ENCODE measurements at regions not wholly inside any gene's neighbourhood (a gene's known extent, or its start where the extent isn't known, plus 50 kb on each side); places are given as distances from the start of the nearest gene placed in this dataset.
A peak's percentile ranks its signal among the peaks of the same experiment; 100 is the strongest.

- DNase-seq, result no peak
Observed at GRCh38 chr16:77594057-77594456, 128.3 kb upstream of the NUDT7 start.

GRCh38 chr16:77594799-77595596, 127.3 kb upstream of the NUDT7 start:
- peak; percentile 55 for DNase-seq

- no peak for DNase-seq
Observed at GRCh38 chr16:77596261-77596660, 126.1 kb upstream of the NUDT7 start.

- no peak for DNase-seq
Observed at GRCh38 chr16:77599793-77600415, 122.4 kb upstream of the NUDT7 start.

- no peak for DNase-seq
Observed at GRCh38 chr16:77600555-77600954, 121.8 kb upstream of the NUDT7 start.

GRCh38 chr16:77603656-77604055, 118.7 kb upstream of the NUDT7 start:
- no peak for DNase-seq

GRCh38 chr16:77610496-77610895, 111.8 kb upstream of the NUDT7 start:
- no peak for DNase-seq

GRCh38 chr16:77611386-77611785, 110.9 kb upstream of the NUDT7 start:
- no peak for DNase-seq

GRCh38 chr16:77612596-77612995, 109.7 kb upstream of the NUDT7 start:
- no peak for DNase-seq

- DNase-seq, result no peak
Observed at GRCh38 chr16:77613095-77613494, 109.2 kb upstream of the NUDT7 start.

- DNase-seq, result no peak
Observed at GRCh38 chr16:77617553-77617952, 104.8 kb upstream of the NUDT7 start.

- no peak for DNase-seq
Observed at GRCh38 chr16:77617996-77618395, 104.3 kb upstream of the NUDT7 start.

GRCh38 chr16:77618951-77619350, 103.4 kb upstream of the NUDT7 start:
- DNase-seq, result no peak

GRCh38 chr16:77624085-77624484, 98.2 kb upstream of the NUDT7 start:
- DNase-seq, result no peak

GRCh38 chr16:77636615-77637014, 85.7 kb upstream of the NUDT7 start:
- DNase-seq, result no peak

- no peak for DNase-seq
Observed at GRCh38 chr16:77637940-77638339, 84.4 kb upstream of the NUDT7 start.

GRCh38 chr16:77643176-77643575, 79.1 kb upstream of the NUDT7 start:
- DNase-seq, result no peak

GRCh38 chr16:77645764-77646163, 76.5 kb upstream of the NUDT7 start:
- no peak for DNase-seq

- DNase-seq, result no peak
Observed at GRCh38 chr16:77647726-77648125, 74.6 kb upstream of the NUDT7 start.

GRCh38 chr16:77650761-77651160, 71.6 kb upstream of the NUDT7 start:
- DNase-seq, result no peak

- DNase-seq, result no peak
Observed at GRCh38 chr16:77652399-77652798, 69.9 kb upstream of the NUDT7 start.

GRCh38 chr16:77657016-77657415, 65.3 kb upstream of the NUDT7 start:
- DNase-seq, result no peak

- peak; percentile 46 for DNase-seq
Observed at GRCh38 chr16:77660311-77660710, 62.0 kb upstream of the NUDT7 start.

- no peak for DNase-seq
Observed at GRCh38 chr16:77662246-77662645, 60.1 kb upstream of the NUDT7 start.

Measured in renal pelvis (tissue), 1 donor.